ENCODE measurements at regions not wholly inside any gene's neighbourhood (a gene's known extent, or its start where the extent isn't known, plus 50 kb on each side); places are given as distances from the start of the nearest gene placed in this dataset.
"Not testable (repeated sequence)": the region's sequence is repeated elsewhere in the genome, so short reads cannot be mapped to it uniquely, and the experiment has no call there.

GRCh38 chr5:138682462-138682861 is 70.8 kb upstream of the CTNNA1 start:
- TF ChIP-seq CTCF (IDR thresholded peaks at IDR 0.05; ENCODE audit: insufficient read depth, low read depth, low read length); EZH2 (IDR thresholded peaks at IDR 0.05; ENCODE audit: insufficient read depth, low read length): not testable (repeated sequence)
